ENCODE measurements at regions not wholly inside any gene's neighbourhood (a gene's known extent, or its start where the extent isn't known, plus 50 kb on each side); places are given as distances from the start of the nearest gene placed in this dataset.

- H3K4me3 Mint-ChIP-seq: no peak overlapping the region
- no peaks in the 10 kb centered on the region for H3K9me3 Mint-ChIP-seq
- H3K27ac Mint-ChIP-seq: no peak overlapping the region
- DNase-seq: no peak
- CTCF ChIA-PET: interaction anchor here (1.7 kb wide), 1 partner anchor 44 kb away, joined by 3 read pairs; no protein-coding TSS in a partner anchor
- H3K27me3 Mint-ChIP-seq (ENCODE audit: low read depth): no peaks in the 10 kb centered on the region
- no peaks in the 10 kb centered on the region for H3K36me3 Mint-ChIP-seq (ENCODE audit: low read depth)
- intact Hi-C loops (cut with micrococcal nuclease): no loop called here
- no peaks in the 10 kb centered on the region for H3K4me1 Mint-ChIP-seq (ENCODE audit: low read depth)
These were observed 58.3 kb upstream of the NEUROD6 start for GRCh38 chr7:31398815-31399214.

DNA sequence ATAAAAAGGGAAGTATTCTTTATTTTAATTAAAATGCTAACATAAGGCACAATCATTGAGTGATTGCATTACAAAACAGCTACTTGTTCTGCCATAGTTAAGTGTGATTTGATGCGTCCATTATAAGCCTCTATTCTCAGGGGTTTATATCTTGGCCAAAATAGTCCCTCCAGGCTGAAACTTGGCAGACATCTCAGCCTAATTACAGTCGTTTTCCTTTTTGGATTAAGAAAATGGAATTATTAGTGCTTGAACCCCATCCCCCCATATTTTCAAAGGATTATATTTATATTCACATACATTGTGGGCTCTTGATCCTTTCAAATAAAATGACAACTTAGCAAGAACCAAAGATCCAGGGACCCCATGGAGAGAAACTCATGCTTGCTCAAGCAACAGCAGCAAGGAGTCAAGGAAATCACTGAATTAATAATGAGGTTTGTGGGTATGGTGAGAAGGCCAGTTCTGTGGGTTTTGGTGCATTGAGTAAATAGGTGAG, 66.7 kb upstream of the NEUROD6 start:
- Mint-ChIP-seq H3K9me3 (no peaks in the 10 kb centered on the region), H3K27ac (no peak overlapping the region), H3K4me1 (ENCODE audit: low read depth) (no peaks in the 10 kb centered on the region), H3K4me3 (no peak overlapping the region), H3K27me3 (ENCODE audit: low read depth) (no peaks in the 10 kb centered on the region), H3K36me3 (ENCODE audit: low read depth) (no peaks in the 10 kb centered on the region)
- intact Hi-C loops (cut with micrococcal nuclease): no loop called here
- DNase-seq: no peak
- CTCF ChIA-PET: no interaction called here

DNA sequence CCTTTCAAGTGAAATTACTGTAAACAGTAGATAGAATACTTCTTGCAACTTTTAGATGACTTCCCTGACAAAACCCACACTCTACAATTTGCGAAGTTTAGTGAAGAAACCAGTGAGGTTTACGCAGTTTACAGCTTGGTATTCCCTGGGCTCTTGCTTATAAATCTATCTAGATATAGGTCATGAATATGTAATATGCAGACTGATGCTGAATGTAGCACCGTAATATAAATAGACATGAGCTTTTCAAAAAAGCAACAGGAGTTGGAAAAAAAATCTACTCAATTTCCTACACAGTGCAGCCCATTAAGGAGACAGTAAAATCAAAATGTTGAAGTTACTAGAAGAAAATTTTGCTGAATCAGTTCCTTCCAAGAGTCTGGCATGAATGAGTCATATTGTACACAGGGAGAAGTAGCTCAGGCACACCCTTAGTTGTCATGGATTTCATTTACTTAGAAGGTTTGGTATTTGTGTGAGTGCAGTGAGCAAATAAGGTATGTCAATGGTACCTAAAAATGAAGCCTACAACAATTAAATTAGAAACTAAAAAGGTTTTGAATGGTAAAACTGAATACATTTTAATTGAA, 67.7 kb upstream of the NEUROD6 start:
- no peak overlapping the region for H3K27ac Mint-ChIP-seq
- H3K4me1 Mint-ChIP-seq (ENCODE audit: low read depth): no peaks in the 10 kb centered on the region
- intact Hi-C loops (cut with micrococcal nuclease): no loop called here
- H3K9me3 Mint-ChIP-seq: no peaks in the 10 kb centered on the region
- CTCF ChIA-PET: no interaction called here
- no peak for DNase-seq
- H3K36me3 Mint-ChIP-seq (ENCODE audit: low read depth): no peaks in the 10 kb centered on the region
- no peak overlapping the region for H3K4me3 Mint-ChIP-seq
- no peaks in the 10 kb centered on the region for H3K27me3 Mint-ChIP-seq (ENCODE audit: low read depth)

DNA sequence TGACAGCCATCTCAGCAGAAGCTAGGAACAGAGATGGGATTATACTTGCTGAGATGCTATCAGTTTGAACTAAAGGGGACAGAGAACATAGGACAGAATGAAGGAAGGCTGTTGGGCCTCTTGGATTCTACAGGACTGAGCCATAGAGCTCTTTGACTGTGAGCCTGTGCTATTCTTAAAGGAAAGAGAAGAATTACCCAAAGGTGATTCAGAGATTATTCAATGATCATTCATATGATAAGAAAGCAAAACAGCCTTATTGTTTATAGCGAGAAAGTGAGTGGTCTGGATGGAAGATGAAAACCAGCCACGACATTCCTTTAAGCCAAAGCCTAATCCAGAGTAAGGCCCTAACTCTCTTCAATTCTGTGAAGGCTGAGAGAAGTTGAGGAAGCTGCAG, 69.7 kb upstream of the NEUROD6 start:
- CTCF ChIA-PET: no interaction called here

DNA sequence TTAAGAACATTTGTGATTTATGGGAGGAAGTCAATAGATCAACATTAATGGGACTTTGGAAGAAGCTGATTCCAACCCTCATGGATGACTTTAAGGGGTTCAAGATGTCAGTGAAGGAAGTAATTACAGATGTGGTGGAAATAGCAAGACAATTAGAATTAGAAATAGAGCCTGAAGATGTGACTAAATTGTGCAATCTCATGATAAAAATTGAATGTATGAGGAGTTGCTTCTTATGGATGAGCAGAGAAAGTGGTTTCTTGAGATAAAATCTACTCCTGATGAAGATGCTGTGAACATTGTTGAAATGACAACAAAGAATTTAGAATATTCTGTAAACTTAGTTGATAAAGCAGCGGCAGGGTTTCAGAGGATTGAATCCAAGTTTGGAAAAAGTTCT, 70.9 kb upstream of the NEUROD6 start:
- Mint-ChIP-seq H3K9me3 (no peaks in the 10 kb centered on the region), H3K4me1 (ENCODE audit: low read depth) (no peaks in the 10 kb centered on the region), H3K4me3 (no peak overlapping the region), H3K27ac (no peak overlapping the region), H3K36me3 (ENCODE audit: low read depth) (no peaks in the 10 kb centered on the region), H3K27me3 (ENCODE audit: low read depth) (no peaks in the 10 kb centered on the region)
- DNase-seq: no peak
- intact Hi-C loops (cut with micrococcal nuclease): no loop called here
- CTCF ChIA-PET: no interaction called here

More for the DNA sequence above, 69.7 kb upstream of the NEUROD6 start:
- no peak for DNase-seq
- H3K36me3 Mint-ChIP-seq (ENCODE audit: low read depth): no peaks in the 10 kb centered on the region
- no peaks in the 10 kb centered on the region for H3K4me1 Mint-ChIP-seq (ENCODE audit: low read depth)
- no peak overlapping the region for H3K27ac Mint-ChIP-seq
- no peak overlapping the region for H3K4me3 Mint-ChIP-seq
- no peaks in the 10 kb centered on the region for H3K27me3 Mint-ChIP-seq (ENCODE audit: low read depth)
- no peaks in the 10 kb centered on the region for H3K9me3 Mint-ChIP-seq
- intact Hi-C loops (cut with micrococcal nuclease): no loop called here

DNA sequence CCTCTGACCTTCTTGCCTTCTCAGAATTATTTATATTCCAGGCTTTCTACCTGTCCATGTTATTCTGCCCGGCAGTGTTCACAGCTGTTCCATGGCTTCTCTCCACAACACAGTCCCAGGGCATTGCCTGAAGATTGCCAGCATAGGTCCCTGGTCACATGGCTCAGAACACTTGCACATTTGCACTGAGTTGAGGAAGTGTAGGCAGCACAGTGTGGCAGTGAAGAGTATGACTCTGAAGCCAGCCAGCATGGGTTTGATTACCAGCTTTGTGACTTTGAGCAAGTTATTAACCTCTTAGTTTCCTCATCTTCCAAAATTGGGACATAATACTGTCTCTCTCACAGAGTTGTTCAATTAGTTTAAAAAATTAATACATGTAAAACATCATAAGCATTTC, 73.2 kb upstream of the NEUROD6 start:
- intact Hi-C loops (cut with micrococcal nuclease): no loop called here
- Mint-ChIP-seq H3K4me3 (no peak overlapping the region), H3K4me1 (ENCODE audit: low read depth) (no peaks in the 10 kb centered on the region), H3K36me3 (ENCODE audit: low read depth) (no peaks in the 10 kb centered on the region), H3K9me3 (no peaks in the 10 kb centered on the region), H3K27me3 (ENCODE audit: low read depth) (no peaks in the 10 kb centered on the region), H3K27ac (no peak overlapping the region)
- no peak for DNase-seq
- CTCF ChIA-PET: no interaction called here

DNA sequence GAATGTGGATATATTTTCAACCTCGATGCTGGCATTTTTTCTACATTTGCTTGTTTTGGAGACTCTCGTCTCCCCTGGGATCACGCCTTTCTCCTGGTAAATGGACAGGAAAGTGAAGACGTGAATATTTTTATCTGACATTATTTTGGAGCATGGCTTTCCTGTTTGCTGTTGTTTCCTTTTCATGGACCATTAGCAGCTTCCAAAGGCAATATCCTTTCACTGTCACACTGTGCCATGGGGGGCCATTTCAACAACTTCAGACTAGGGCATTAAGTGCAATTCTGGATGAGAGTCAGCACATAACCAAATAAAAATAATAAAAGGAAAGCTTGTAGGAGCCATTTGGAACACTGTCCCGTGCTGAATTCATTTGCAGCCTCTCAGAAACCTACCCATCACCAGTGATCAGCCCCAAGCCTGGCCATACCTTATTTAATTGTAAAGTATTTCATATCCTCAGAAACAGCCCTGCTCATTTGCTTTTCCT, 75.9 kb upstream of the NEUROD6 start:
- Mint-ChIP-seq H3K36me3 (ENCODE audit: low read depth) (no peaks in the 10 kb centered on the region), H3K27ac (no peak overlapping the region), H3K27me3 (ENCODE audit: low read depth) (no peaks in the 10 kb centered on the region), H3K4me3 (no peak overlapping the region), H3K4me1 (ENCODE audit: low read depth) (no peaks in the 10 kb centered on the region), H3K9me3 (no peaks in the 10 kb centered on the region)
- DNase-seq: no peak
- intact Hi-C loops (cut with micrococcal nuclease): no loop called here
- CTCF ChIA-PET: no interaction called here

DNA sequence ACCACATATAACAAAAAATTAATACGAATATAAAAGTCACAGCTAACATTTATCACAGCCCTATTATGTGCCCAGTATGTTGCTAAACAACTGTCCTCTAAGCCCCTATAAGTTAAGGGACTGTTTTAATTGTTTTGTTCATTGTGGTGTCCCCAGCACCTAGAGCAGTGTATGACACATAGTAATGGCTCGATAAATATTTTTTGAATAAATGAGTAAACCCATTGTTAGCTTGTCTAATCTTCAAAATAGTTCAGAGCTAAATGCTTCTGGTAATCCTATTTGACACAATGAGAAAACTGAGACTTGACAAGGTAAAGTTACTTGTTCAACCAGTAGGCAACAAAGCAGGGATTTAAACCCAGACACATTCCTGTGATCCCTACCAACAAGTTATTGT, 78.4 kb upstream of the NEUROD6 start:
- DNase-seq: no peak
- Mint-ChIP-seq H3K36me3 (ENCODE audit: low read depth) (no peaks in the 10 kb centered on the region), H3K4me3 (no peak overlapping the region), H3K4me1 (ENCODE audit: low read depth) (no peaks in the 10 kb centered on the region), H3K27ac (no peak overlapping the region), H3K9me3 (no peaks in the 10 kb centered on the region), H3K27me3 (ENCODE audit: low read depth) (no peaks in the 10 kb centered on the region)
- intact Hi-C loops (cut with micrococcal nuclease): no loop called here
- CTCF ChIA-PET: no interaction called here

- no peaks in the 10 kb centered on the region for H3K9me3 Mint-ChIP-seq
- CTCF ChIA-PET: interaction anchor here (0.6 kb wide), 2 partner anchors 41 to 434 kb away, joined by 3 to 5 read pairs; no protein-coding TSS in a partner anchor
- H3K36me3 Mint-ChIP-seq (ENCODE audit: low read depth): no peaks in the 10 kb centered on the region
- no peaks in the 10 kb centered on the region for H3K4me1 Mint-ChIP-seq (ENCODE audit: low read depth)
- H3K27ac Mint-ChIP-seq: no peak overlapping the region
- intact Hi-C loops (cut with micrococcal nuclease): no loop called here
- no peaks in the 10 kb centered on the region for H3K27me3 Mint-ChIP-seq (ENCODE audit: low read depth)
- DNase-seq: no peak
- H3K4me3 Mint-ChIP-seq: no peak overlapping the region
These were observed 79.1 kb upstream of the NEUROD6 start for GRCh38 chr7:31419505-31420055.

DNA sequence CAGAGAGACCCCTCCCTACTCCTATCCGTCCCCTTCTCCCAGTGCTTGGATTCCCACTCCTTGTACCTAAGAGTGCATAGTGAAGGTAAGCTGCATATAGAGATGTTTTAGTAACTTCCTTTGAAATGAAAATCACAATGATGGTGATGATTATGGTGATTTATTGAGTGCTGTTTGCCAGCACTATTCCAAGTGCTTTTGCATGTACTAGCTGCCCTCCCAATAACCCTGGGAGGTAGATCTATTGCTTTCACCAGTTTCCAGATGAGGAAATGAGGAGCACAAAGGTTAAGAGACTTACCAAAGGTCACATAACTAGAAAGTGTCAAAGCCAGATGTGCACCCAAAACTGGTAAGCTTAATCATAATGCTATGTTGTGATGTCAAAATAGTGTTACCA, 80.4 kb upstream of the NEUROD6 start:
- H3K9me3 Mint-ChIP-seq: no peaks in the 10 kb centered on the region
- no peak overlapping the region for H3K27ac Mint-ChIP-seq
- CTCF ChIA-PET: no interaction called here
- no peak for DNase-seq
- H3K4me3 Mint-ChIP-seq: no peak overlapping the region
- no peaks in the 10 kb centered on the region for H3K4me1 Mint-ChIP-seq (ENCODE audit: low read depth)
- H3K36me3 Mint-ChIP-seq (ENCODE audit: low read depth): no peaks in the 10 kb centered on the region
- intact Hi-C loops (cut with micrococcal nuclease): no loop called here
- H3K27me3 Mint-ChIP-seq (ENCODE audit: low read depth): no peaks in the 10 kb centered on the region

GRCh38 chr7:31421607-31422006, 81.1 kb upstream of the NEUROD6 start:
- Mint-ChIP-seq H3K36me3 (ENCODE audit: low read depth) (no peaks in the 10 kb centered on the region), H3K9me3 (no peaks in the 10 kb centered on the region), H3K4me3 (no peak overlapping the region), H3K4me1 (ENCODE audit: low read depth) (no peaks in the 10 kb centered on the region), H3K27ac (no peak overlapping the region), H3K27me3 (ENCODE audit: low read depth) (no peaks in the 10 kb centered on the region)
- intact Hi-C loops (cut with micrococcal nuclease): no loop called here
- no peak for DNase-seq
- CTCF ChIA-PET: no interaction called here

GRCh38 chr7:31423994-31424393, 83.5 kb upstream of the NEUROD6 start:
- Mint-ChIP-seq H3K4me1 (ENCODE audit: low read depth) (no peaks in the 10 kb centered on the region), H3K4me3 (no peak overlapping the region), H3K27me3 (ENCODE audit: low read depth) (no peaks in the 10 kb centered on the region), H3K9me3 (no peaks in the 10 kb centered on the region), H3K27ac (no peak overlapping the region), H3K36me3 (ENCODE audit: low read depth) (no peaks in the 10 kb centered on the region)
- intact Hi-C loops (cut with micrococcal nuclease): no loop called here
- CTCF ChIA-PET: no interaction called here
- DNase-seq: no peak

- H3K4me1 Mint-ChIP-seq (ENCODE audit: low read depth): no peaks in the 10 kb centered on the region
- intact Hi-C loops (cut with micrococcal nuclease): no loop called here
- no peaks in the 10 kb centered on the region for H3K36me3 Mint-ChIP-seq (ENCODE audit: low read depth)
- peaks cover 1% of the 10 kb centered on the region for H3K27me3 Mint-ChIP-seq (ENCODE audit: low read depth)
- H3K4me3 Mint-ChIP-seq: no peak overlapping the region
- no peak for DNase-seq
- H3K9me3 Mint-ChIP-seq: peaks cover 7% of the 10 kb centered on the region
- CTCF ChIA-PET: no interaction called here
- H3K27ac Mint-ChIP-seq: no peak overlapping the region
These were observed 81.7 kb upstream of the ITPRID1 start for GRCh38 chr7:31432176-31432575.

All from activated naive CD4-positive, alpha-beta T cell treated with anti-CD3 and anti-CD28 coated beads for 36 hours (primary cell).